H9 (cell line): ENCODE measurements at regions not wholly inside any gene's neighbourhood (a gene's known extent, or its start where the extent isn't known, plus 50 kb on each side); places are given as distances from the start of the nearest gene placed in this dataset.

Source experiments
- DNase-seq: peaks from one replicate; pipeline ENCODE4 v3.0.0-alpha.2; 2017
- H2AFZ ChIP-seq: one replicate; pipeline ENCODE4 v1.6.1; 2013; ENCODE audit warnings: mild to moderate bottlenecking, low read length, control low read depth, moderate library complexity
- H2AK5ac ChIP-seq: 2 replicates; pipeline ENCODE4 v1.6.1; 2013; ENCODE audit warnings: low read length, control low read depth, mixed read lengths; ENCODE audit not compliant: insufficient read length
- H2BK120ac ChIP-seq: one replicate; pipeline ENCODE4 v1.6.1; 2013; ENCODE audit warnings: low read depth, mild to moderate bottlenecking, low read length, control low read depth, inconsistent platforms; ENCODE audit not compliant: poor library complexity, severe bottlenecking
- H2BK12ac ChIP-seq: 2 replicates; pipeline ENCODE4 v1.6.1; 2013; ENCODE audit warnings: low read length, control low read depth, mixed read lengths, low read depth; ENCODE audit not compliant: insufficient read length
- H2BK15ac ChIP-seq: 2 replicates; pipeline ENCODE4 v1.6.1; 2013; ENCODE audit warnings: low read depth, low read length, control low read depth
- H2BK20ac ChIP-seq: one replicate; pipeline ENCODE4 v1.6.1; 2013; ENCODE audit warnings: low read depth, mild to moderate bottlenecking, low read length, control low read depth, inconsistent platforms; ENCODE audit not compliant: poor library complexity, severe bottlenecking
- H2BK5ac ChIP-seq: 2 replicates; pipeline ENCODE4 v1.6.1; 2013; ENCODE audit warnings: low read length, control low read depth, mixed read lengths; ENCODE audit not compliant: insufficient read length
- H3K14ac ChIP-seq: 2 replicates; pipeline ENCODE4 v1.6.1; 2013; ENCODE audit warnings: low read length, control low read depth; ENCODE audit not compliant: insufficient read depth
- H3K18ac ChIP-seq: 2 replicates; pipeline ENCODE4 v1.6.1; 2013; ENCODE audit warnings: low read depth, mild to moderate bottlenecking, mixed read lengths, low read length, control low read depth; ENCODE audit not compliant: insufficient read length
- H3K23ac ChIP-seq: 2 replicates; pipeline ENCODE4 v1.6.1; 2013; ENCODE audit warnings: low read length, control low read depth, mixed read lengths, low read depth; ENCODE audit not compliant: insufficient read length
- H3K23me2 ChIP-seq: 2 replicates; pipeline ENCODE4 v1.6.1; 2013; ENCODE audit warnings: low read depth, mild to moderate bottlenecking, mixed read lengths, low read length, control low read depth; ENCODE audit not compliant: insufficient read length, poor library complexity, severe bottlenecking
- H3K27ac ChIP-seq: 2 replicates; pipeline ENCODE4 v1.5.1; 2013; ENCODE audit warnings: low read length, control low read depth, mixed read lengths, low read depth; ENCODE audit not compliant: insufficient read length
- H3K27me3 ChIP-seq: 2 replicates; pipeline ENCODE4 v1.6.1; 2013; ENCODE audit warnings: low read length, control low read depth, inconsistent platforms; ENCODE audit not compliant: insufficient read depth
- H3K4ac ChIP-seq: 2 replicates; pipeline ENCODE4 v1.6.1; 2013; ENCODE audit warnings: low read depth, mild to moderate bottlenecking, control low read depth, inconsistent platforms, low read length, moderate library complexity
- H3K4me1 ChIP-seq: 2 replicates; pipeline ENCODE4 v1.6.1; 2013; ENCODE audit warnings: low read length, control low read depth, inconsistent platforms; ENCODE audit not compliant: insufficient read depth
- H3K4me2 ChIP-seq: 2 replicates; pipeline ENCODE4 v1.6.1; 2013; ENCODE audit warnings: low read length, control low read depth, mixed read lengths; ENCODE audit not compliant: insufficient read length, insufficient read depth
- H3K56ac ChIP-seq: 2 replicates; pipeline ENCODE4 v1.6.1; 2013; ENCODE audit warnings: low read depth, mild to moderate bottlenecking, mixed read lengths, low read length, control low read depth; ENCODE audit not compliant: insufficient read length
- H3K79me1 ChIP-seq: 2 replicates; pipeline ENCODE4 v1.6.1; 2013; ENCODE audit warnings: low read depth, mild to moderate bottlenecking, moderate library complexity, low read length, control low read depth, inconsistent platforms; ENCODE audit not compliant: insufficient read depth, poor library complexity, severe bottlenecking
- H3K79me2 ChIP-seq: 2 replicates; pipeline ENCODE4 v1.6.1; 2013; ENCODE audit warnings: low read length, control low read depth, inconsistent platforms; ENCODE audit not compliant: insufficient read depth
- H3K9ac ChIP-seq: 2 replicates; pipeline ENCODE4 v1.6.1; 2013; ENCODE audit warnings: low read length, control low read depth, mixed read lengths; ENCODE audit not compliant: insufficient read length; ENCODE audit errors: extremely low read depth
- H3K9me3 ChIP-seq: one replicate; pipeline ENCODE4 v1.6.1; 2013; ENCODE audit warnings: low read depth, low read length, inconsistent platforms; ENCODE audit not compliant: control insufficient read depth
- H3T11ph ChIP-seq: one replicate; pipeline ENCODE4 v1.6.1; 2013; ENCODE audit warnings: mild to moderate bottlenecking, low read length, control low read depth, inconsistent platforms
- H4K20me1 ChIP-seq: one replicate; pipeline ENCODE4 v1.6.1; 2013; ENCODE audit not compliant: control insufficient read depth, insufficient read length, insufficient read depth
- H4K5ac ChIP-seq: 2 replicates; pipeline ENCODE4 v1.6.1; 2013; ENCODE audit warnings: low read depth, mild to moderate bottlenecking, mixed read lengths, low read length, control low read depth; ENCODE audit not compliant: insufficient read length
- H4K8ac ChIP-seq: replicated peaks from 2 replicates; pipeline ENCODE4 v1.6.1; 2013; ENCODE audit warnings: low read length, control low read depth, mixed read lengths, low read depth; ENCODE audit not compliant: insufficient read length
- H4K91ac ChIP-seq: 2 replicates; pipeline ENCODE4 v1.6.1; 2013; ENCODE audit warnings: low read depth, mild to moderate bottlenecking, moderate library complexity, mixed read lengths, low read length, control low read depth; ENCODE audit not compliant: insufficient read length
- H3K27ac Mint-ChIP-seq, 3 experiments: 2 replicates in 2 of 3; 3 replicates in 1 of 3; pipeline ENCODE4 v1.8.0; 2020 to 2021; ENCODE audit warnings: mixed read lengths in 3 of 3, mild to moderate bottlenecking in 1 of 3, moderate library complexity in 1 of 3
- H3K27me3 Mint-ChIP-seq: 2 replicates; pipeline ENCODE4 v1.8.0; 2021; ENCODE audit warnings: low read depth, mild to moderate bottlenecking, moderate library complexity, mixed read lengths
- H3K36me3 Mint-ChIP-seq, 3 experiments: 2 replicates in 2 of 3; 3 replicates in 1 of 3; pipeline ENCODE4 v1.8.0; 2020 to 2021; ENCODE audit warnings: low read depth in 3 of 3, mixed read lengths in 3 of 3; ENCODE audit not compliant: insufficient read depth in 1 of 3
- H3K4me1 Mint-ChIP-seq, 2 experiments: 2 replicates each; pipeline ENCODE4 v1.8.0; 2020; ENCODE audit warnings: mixed read lengths in 2 of 2
- H3K4me3 Mint-ChIP-seq, 2 experiments: 2 replicates in 1 of 2; 3 replicates in 1 of 2; pipeline ENCODE4 v1.8.0; 2020 to 2021; ENCODE audit warnings: mild to moderate bottlenecking in 2 of 2, mixed read lengths in 2 of 2, moderate library complexity in 1 of 2
- H3K9me3 Mint-ChIP-seq, 2 experiments: 2 replicates in 1 of 2; 3 replicates in 1 of 2; pipeline ENCODE4 v1.8.0; 2020; ENCODE audit warnings: mild to moderate bottlenecking in 2 of 2, mixed read lengths in 2 of 2, moderate library complexity in 1 of 2
- CTCF ChIP-seq: fragments of 200-600 bp; sonication (generic); conservative IDR thresholded peaks from 3 replicates; pipeline ENCODE4 v1.8.0; 2021; ENCODE audit warnings: antibody characterized with exemption, mild to moderate bottlenecking
- WGBS: extraction: QIAGEN DNeasy Blood & Tissue Kit; methylation state at CpG from one replicate; pipeline ENCODE4 v1.1.7; 2013; ENCODE audit warnings: missing lambda C conversion rate, low lambda C conversion rate, mixed read lengths; ENCODE audit not compliant: insufficient read length; ENCODE audit errors: extremely low coverage; 5-methylcytosine and 5-hydroxymethylcytosine counted together

GRCh38 chr10:29112827-29113615 lies 175.8 kb upstream of the LYZL1 start:
- no peaks in the 10 kb centered on the region for H3K27me3 Mint-ChIP-seq
- no peak overlapping the region for H3K4me2 ChIP-seq
- peaks cover 3 to 23% (median 6%) of the 10 kb centered on the region in 3 experiments for H3K36me3 Mint-ChIP-seq
- no peak overlapping the region for H2AK5ac ChIP-seq
- no peaks in the 10 kb centered on the region for H3K23me2 ChIP-seq
- H2BK15ac ChIP-seq = no peak overlapping the region
- H3K4me1 Mint-ChIP-seq = peaks cover 2 to 7% of the 10 kb centered on the region in 2 experiments; a peak in 1 of 4 replicates
- H3K79me1 ChIP-seq = no peaks in the 10 kb centered on the region
- no CpG with 5 or more reads among the region's 13 CpGs for WGBS
- peak overlapping the region in 1 of 3 experiments; percentile 16; a peak in 1 of 7 replicates for H3K27ac Mint-ChIP-seq
- H3K56ac ChIP-seq = no peak overlapping the region
- H3K23ac ChIP-seq = no peak overlapping the region
- no peak overlapping the region for H2BK20ac ChIP-seq
- no peak for TF ChIP-seq CTCF
- H2BK12ac ChIP-seq = no peak overlapping the region
- H3K79me2 ChIP-seq = no peaks in the 10 kb centered on the region
- no peak overlapping the region for H4K5ac ChIP-seq
- peaks cover 28 to 29% of the 10 kb centered on the region in 2 experiments for H3K9me3 Mint-ChIP-seq
- no peak overlapping the region for H2BK5ac ChIP-seq
- no peak overlapping the region for H3K9ac ChIP-seq
- H3K9me3 ChIP-seq = no peaks in the 10 kb centered on the region
- no peak for DNase-seq
- no peak overlapping the region for H3K27ac ChIP-seq
- no peak overlapping the region for H3T11ph ChIP-seq
- no peak overlapping the region for H3K18ac ChIP-seq
- no peak overlapping the region for H4K8ac ChIP-seq
- H3K14ac ChIP-seq = no peak overlapping the region
- no peak overlapping the region for H3K4me3 Mint-ChIP-seq
- no peaks in the 10 kb centered on the region for H4K20me1 ChIP-seq
- H3K27me3 ChIP-seq = no peaks in the 10 kb centered on the region
- no peak overlapping the region for H4K91ac ChIP-seq
- H3K4me1 ChIP-seq = no peaks in the 10 kb centered on the region
- H2BK120ac ChIP-seq = no peak overlapping the region
- H2AFZ ChIP-seq = no peak overlapping the region
- H3K4ac ChIP-seq = no peak overlapping the region
